Islet precursor cell (in vitro differentiated cells): ENCODE measurements at regions not wholly inside any gene's neighbourhood (a gene's known extent, or its start where the extent isn't known, plus 50 kb on each side); places are given as distances from the start of the nearest gene placed in this dataset.

Source experiments
- DNase-seq: peaks from one replicate; pipeline ENCODE4 v3.0.0-alpha.2; 2018

GRCh38 chr9:2465516-2465915 lies 156.1 kb upstream of the VLDLR start:
- DNase-seq = no peak

GRCh38 chr9:2465921-2466460 lies 155.6 kb upstream of the VLDLR start:
- DNase-seq = no peak

GRCh38 chr9:2466703-2467102 lies 154.9 kb upstream of the VLDLR start:
- peak; percentile 59 for DNase-seq

- peak; percentile 75 for DNase-seq
These were observed 151.8 kb upstream of the VLDLR start for GRCh38 chr9:2469681-2470221.

GRCh38 chr9:2473681-2474080 lies 147.9 kb upstream of the VLDLR start:
- no peak for DNase-seq

GRCh38 chr9:2477755-2478154 lies 143.8 kb upstream of the VLDLR start:
- DNase-seq = no peak

GRCh38 chr9:2478421-2478820 lies 143.2 kb upstream of the VLDLR start:
- DNase-seq = no peak

GRCh38 chr9:2479056-2479565 lies 142.5 kb upstream of the VLDLR start:
- DNase-seq = no peak

GRCh38 chr9:2480255-2480837 lies 141.2 kb upstream of the VLDLR start:
- no peak for DNase-seq

- no peak for DNase-seq
These were observed 140.4 kb upstream of the VLDLR start for GRCh38 chr9:2481216-2481615.

GRCh38 chr9:2486988-2487387 lies 134.6 kb upstream of the VLDLR start:
- no peak for DNase-seq

GRCh38 chr9:2489838-2490314 lies 131.7 kb upstream of the VLDLR start:
- DNase-seq = no peak

GRCh38 chr9:2492161-2492560 lies 129.4 kb upstream of the VLDLR start:
- DNase-seq = no peak

- no peak for DNase-seq
These were observed 128.5 kb upstream of the VLDLR start for GRCh38 chr9:2493109-2493508.

GRCh38 chr9:2493529-2493928 lies 128.1 kb upstream of the VLDLR start:
- DNase-seq = no peak

- peak; percentile 87 for DNase-seq
These were observed 127.0 kb upstream of the VLDLR start for GRCh38 chr9:2494562-2494961.

GRCh38 chr9:2495221-2496005 lies 126.2 kb upstream of the VLDLR start:
- peak; percentile 70 for DNase-seq

GRCh38 chr9:2496169-2496568 lies 125.4 kb upstream of the VLDLR start:
- DNase-seq = no peak

GRCh38 chr9:2496934-2497333 lies 124.7 kb upstream of the VLDLR start:
- no peak for DNase-seq

GRCh38 chr9:2497666-2498400 lies 123.8 kb upstream of the VLDLR start:
- no peak for DNase-seq

- no peak for DNase-seq
These were observed 119.4 kb upstream of the VLDLR start for GRCh38 chr9:2502210-2502609.

GRCh38 chr9:2502760-2503159 lies 118.8 kb upstream of the VLDLR start:
- no peak for DNase-seq

- peak; percentile 66 for DNase-seq
These were observed 115.3 kb upstream of the VLDLR start for GRCh38 chr9:2506321-2506720.
